Loucy (cell line): ENCODE measurements at regions not wholly inside any gene's neighbourhood (a gene's known extent, or its start where the extent isn't known, plus 50 kb on each side); places are given as distances from the start of the nearest gene placed in this dataset.

ENCODE experiments used
- EZH2phosphoT487 ChIP-seq: fragments of 200-600 bp; IDR thresholded peaks from 2 replicates; pipeline ENCODE4 v1.6.1; 2018; ENCODE audit warnings: antibody characterized with exemption, mild to moderate bottlenecking, moderate library complexity, borderline replicate concordance
- TF ChIP-seq, protein P1 (sequence below): fragments of 200-600 bp; sonication (generic); conservative IDR thresholded peaks from 2 replicates; pipeline ENCODE4 v1.5.1; 2014; ENCODE audit warnings: mild to moderate bottlenecking, antibody characterized with exemption, low read length

- TF ChIP-seq, protein P1, sequence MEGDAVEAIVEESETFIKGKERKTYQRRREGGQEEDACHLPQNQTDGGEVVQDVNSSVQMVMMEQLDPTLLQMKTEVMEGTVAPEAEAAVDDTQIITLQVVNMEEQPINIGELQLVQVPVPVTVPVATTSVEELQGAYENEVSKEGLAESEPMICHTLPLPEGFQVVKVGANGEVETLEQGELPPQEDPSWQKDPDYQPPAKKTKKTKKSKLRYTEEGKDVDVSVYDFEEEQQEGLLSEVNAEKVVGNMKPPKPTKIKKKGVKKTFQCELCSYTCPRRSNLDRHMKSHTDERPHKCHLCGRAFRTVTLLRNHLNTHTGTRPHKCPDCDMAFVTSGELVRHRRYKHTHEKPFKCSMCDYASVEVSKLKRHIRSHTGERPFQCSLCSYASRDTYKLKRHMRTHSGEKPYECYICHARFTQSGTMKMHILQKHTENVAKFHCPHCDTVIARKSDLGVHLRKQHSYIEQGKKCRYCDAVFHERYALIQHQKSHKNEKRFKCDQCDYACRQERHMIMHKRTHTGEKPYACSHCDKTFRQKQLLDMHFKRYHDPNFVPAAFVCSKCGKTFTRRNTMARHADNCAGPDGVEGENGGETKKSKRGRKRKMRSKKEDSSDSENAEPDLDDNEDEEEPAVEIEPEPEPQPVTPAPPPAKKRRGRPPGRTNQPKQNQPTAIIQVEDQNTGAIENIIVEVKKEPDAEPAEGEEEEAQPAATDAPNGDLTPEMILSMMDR: no peak
- TF ChIP-seq EZH2phosphoT487: no peak
Measured at GRCh38 chr2:176483476-176483875, 214.2 kb downstream of the MTX2 start.
